Skin epidermis (tissue), 12 donors: ENCODE measurements at regions not wholly inside any gene's neighbourhood (a gene's known extent, or its start where the extent isn't known, plus 50 kb on each side); places are given as distances from the start of the nearest gene placed in this dataset.
"Not testable (repeated sequence)": the region's sequence is repeated elsewhere in the genome, so short reads cannot be mapped to it uniquely, and the experiment has no call there.

Experiments
- H3K27ac ChIP-seq, 21 experiments: fragments of 200-600 bp; sonication (generic) in 11 of 21; one replicate each; pipeline ENCODE4 v1.5.0; 2020; ENCODE audit warnings: mild to moderate bottlenecking in 3 of 21, inconsistent platforms in 2 of 21, moderate library complexity in 2 of 21
- H3K4me3 ChIP-seq, 7 experiments: fragments of 200-600 bp; sonication (generic) in 2 of 7; one replicate each; pipeline ENCODE4 v1.5.0; 2020; ENCODE audit warnings: inconsistent platforms in 2 of 7, mild to moderate bottlenecking in 2 of 7, moderate library complexity in 1 of 7

DNA sequence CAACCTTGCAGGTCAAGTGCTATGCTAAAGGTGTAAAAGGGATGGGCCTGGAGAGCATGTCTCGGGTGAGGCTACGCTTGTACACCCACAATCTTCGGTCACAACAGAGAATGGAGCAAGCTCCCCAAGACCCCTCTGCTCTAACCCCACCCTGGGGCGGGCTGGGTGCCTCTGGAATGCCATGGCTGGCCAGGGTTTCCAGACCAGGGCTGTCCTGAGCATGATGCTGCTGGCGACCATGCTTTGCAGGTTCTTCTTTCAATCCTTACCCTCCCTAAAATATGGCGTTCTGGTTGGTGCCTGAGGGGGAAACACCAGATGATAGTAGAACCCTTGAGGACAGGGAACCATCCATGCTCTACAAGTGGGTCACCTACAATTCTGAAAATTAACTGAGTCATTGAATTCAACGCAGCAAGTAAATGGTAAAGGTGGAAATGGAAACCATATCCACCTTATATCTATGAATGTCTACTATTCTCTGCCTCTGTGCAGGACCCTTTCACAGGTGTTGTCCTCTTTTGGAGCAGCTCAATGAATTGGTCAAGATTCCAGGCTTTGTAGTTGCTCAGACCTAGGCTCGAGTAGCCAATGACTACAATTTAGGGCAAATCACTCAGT lies 111.6 kb upstream of the EGLN3 start:
- Histone ChIP-seq H3K4me3 (no peak overlapping the region), H3K27ac (no peak overlapping the region)

DNA sequence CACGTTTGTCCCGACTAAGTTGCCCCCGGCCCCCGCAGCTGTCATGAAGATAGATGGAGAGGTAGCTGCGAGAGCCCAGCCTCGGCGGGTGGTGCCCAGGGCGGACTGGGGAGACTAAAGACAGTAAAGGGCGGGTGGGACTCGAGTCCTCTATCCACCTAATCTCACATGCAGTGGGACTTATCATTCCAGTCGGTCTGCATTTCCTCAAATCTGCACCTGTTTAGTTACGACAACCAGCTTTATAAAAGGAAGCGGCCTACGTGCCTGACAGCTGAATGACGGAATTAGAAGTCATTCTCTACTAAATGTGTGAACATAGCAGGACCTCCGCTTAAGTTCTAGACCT lies 109.8 kb upstream of the EGLN3 start:
- peak overlapping the region; percentile 33 to 54 (median 49) for H3K4me3 ChIP-seq
- H3K27ac ChIP-seq, result peak overlapping the region; percentile 24 to 93 (median 87)

DNA sequence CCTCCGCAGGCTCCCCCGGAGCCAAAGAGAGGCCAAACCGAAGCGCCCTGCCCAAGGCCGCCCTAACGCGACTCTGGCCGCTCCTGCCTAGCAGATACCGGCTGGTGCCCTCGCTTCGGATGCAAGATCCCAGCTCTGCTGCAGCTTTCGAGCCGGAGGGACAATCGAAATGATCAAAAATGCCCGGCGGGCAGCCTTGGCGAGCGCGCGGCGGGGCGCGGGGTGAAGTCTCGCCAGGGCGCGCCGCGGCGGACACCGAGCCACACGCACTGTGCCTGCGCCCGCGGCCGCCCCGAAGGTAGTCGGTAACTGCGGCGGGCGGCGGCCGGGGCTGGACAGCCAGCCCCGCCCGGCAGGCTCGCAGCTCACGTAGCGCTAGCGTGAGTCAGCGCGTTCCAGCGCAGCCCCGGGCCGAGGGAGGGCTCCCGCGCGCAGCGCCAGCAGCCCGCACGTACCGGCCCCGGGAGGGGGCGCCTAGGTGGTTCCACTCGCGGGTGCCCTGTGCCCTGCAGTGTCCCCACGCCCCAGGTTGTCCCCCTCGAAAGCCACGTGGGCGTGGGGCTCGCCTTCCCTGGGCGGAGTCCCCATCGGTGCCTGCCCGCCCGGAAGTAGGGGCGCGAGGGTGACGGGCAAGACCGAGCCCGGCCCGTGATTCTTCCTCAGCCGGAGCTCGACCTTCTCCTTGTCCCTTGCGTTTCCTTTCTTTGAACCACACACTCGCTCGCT lies 109.2 kb upstream of the EGLN3 start:
- H3K4me3 ChIP-seq, result peak overlapping the region; percentile 33 to 54 (median 49)
- H3K27ac ChIP-seq, result peak overlapping the region; percentile 49 to 93 (median 87)

DNA sequence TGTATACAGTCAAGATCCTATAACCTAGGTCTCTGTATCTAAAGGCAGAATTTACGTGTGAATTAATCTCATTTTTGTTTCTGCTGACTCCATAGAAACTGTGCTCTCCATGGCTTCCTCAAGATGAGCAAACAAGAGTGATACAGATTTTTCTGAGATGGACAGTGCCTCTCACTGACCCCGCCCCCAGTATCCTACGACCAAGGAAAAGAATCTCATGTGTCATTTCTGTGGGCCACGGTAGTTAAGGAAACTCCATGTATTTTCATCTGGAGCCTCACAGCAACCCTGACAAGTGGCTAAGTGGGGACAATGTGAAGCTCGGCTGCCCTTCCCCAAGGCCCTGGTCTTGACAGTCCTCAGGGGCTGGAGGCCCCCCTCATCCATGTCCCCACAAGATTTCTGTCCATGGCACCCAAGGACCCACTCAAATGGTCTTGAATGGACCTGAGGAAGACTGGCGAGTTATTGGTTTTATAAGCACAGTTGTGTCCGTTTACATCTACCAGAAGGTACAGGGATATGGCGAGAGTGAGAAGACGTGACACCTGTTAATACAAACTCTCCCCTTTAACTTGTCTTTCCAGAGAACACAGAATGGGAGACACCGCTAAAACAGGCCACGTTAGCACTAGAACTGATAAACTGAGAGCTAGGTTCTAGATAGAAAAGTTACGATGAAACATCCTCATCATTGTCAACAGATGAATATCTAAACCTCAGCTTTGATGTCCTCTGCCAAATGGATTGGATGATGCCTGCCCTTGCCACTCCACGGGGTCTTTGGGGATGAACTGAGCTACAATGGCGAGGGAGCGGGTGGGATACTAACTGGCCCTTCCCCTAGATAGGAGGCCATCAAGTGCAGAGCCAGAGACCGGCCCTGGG lies 108.4 kb upstream of the EGLN3 start:
- peak overlapping the region; percentile 33 to 54 (median 49) for H3K4me3 ChIP-seq
- H3K27ac ChIP-seq, result peak overlapping the region; percentile 49 to 93 (median 87)

DNA sequence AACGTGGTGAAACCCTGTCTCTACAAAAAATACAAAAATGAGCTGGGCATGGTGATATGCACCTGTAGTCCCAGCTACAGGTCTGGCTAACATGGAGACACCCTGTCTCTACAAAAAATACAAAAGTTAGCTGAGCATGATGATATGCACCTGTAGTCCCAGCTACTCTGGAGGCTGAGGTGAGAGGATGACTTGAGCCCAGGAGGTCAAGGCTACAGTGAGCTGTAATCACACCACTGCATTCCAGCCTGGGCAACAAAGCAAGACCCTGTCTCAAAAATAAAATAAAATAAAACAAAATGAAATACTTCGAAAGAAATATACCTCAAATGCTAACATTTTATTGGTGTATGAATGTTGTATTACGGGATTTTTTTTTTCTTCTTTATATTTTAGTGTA lies 107.6 kb upstream of the EGLN3 start:
- Histone ChIP-seq H3K4me3 (no peak overlapping the region), H3K27ac (no peak overlapping the region)

DNA sequence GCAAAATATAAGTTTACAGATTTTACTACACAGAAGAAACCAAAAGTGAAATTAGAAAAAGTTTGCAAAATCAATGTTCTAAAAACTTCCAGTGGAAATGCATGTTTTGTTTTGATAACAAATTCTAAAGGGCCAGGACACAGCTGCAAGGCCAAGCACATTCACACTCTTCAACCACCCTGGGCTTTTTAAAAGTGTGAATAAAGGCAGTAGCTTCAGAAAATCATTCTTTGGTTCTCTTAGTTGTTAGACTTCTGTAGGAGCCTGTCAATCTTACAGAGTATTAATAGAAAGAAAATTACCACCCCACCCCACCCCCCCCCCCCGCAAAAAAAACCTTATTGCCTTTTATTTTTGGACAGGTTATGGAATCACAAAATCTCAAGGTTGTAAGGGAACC lies 105.2 kb upstream of the EGLN3 start:
- Histone ChIP-seq H3K27ac (no peak overlapping the region), H3K4me3 (no peak overlapping the region)

DNA sequence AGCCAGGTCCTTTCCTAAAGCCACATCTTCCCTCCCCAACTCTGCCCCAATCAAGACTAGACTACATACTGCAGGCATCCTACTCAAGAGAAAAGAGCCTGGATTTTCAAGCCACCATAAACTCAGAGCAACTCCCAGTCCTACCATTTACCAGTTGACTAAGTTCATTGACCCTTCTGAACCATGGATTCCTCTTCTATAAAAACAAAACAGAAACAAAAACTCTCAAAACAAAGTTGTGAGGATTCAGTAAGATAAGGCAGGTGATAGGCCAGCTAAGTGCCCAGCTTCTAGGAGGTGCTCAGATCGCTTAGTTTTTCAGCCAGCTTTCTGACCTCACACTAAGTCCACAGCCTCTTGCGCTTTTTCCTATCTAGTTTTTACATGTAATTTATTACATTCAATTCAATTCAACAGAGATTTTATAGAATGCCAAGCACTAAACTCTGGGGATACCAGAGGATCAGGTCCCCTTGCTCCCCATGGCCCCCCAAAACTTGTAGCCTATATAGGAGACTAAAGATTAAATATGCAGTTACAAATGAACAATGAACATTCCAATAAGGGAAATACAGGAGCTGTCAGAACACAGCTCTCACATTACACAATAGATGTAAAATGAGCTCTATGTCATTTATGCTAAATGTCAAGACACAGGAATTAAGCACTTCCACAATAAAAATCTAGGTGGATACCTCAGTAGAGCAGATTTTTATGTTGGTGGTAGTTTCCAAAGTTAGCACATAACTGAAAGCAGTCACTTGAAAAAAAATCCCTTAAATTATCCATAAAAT lies 104.5 kb upstream of the EGLN3 start:
- H3K4me3 ChIP-seq, result no peak overlapping the region
- H3K27ac ChIP-seq, result no peak overlapping the region

DNA sequence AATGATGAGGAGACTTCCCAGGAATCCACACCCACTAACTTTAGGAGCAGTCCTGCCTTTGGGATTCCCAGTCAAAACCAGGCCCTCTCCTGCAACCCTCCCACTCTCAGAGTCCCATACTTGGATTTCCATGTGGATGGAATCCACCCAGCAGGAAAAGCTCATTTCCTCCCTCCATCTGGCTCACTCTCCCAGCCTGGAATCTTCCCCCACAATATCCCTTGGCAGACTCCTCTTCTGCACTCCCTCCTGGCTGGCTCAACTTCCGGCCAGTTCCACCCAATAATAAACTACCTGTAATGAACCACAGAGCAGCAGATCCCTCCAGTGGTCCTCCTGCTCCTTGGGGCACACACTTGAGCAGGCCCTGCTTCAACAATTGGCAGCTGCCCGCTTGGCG lies 102.8 kb upstream of the EGLN3 start:
- H3K27ac ChIP-seq, result peak overlapping the region in 1 of 21 experiments; percentile 12
- no peak overlapping the region for H3K4me3 ChIP-seq

DNA sequence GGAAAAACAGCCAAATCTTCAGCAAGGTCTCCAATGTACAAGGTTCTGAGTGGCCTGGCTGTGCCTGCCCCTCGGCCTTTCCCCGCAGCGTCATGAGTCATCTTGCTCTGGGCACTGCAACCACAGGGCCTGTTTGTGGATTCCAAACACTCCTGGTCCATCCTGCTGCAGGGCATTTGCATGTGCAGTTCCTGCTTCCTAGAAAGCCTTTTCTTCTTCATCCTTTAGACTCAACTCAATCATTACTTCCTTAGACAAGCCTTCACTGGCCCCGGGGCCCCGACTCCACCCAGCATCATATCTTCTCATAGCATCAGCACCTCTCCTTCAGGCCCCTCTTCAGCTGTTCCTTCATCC lies 101.8 kb upstream of the EGLN3 start:
- Histone ChIP-seq H3K4me3 (no peak overlapping the region), H3K27ac (peak overlapping the region in 2 of 21 experiments; percentile 11 to 34)

DNA sequence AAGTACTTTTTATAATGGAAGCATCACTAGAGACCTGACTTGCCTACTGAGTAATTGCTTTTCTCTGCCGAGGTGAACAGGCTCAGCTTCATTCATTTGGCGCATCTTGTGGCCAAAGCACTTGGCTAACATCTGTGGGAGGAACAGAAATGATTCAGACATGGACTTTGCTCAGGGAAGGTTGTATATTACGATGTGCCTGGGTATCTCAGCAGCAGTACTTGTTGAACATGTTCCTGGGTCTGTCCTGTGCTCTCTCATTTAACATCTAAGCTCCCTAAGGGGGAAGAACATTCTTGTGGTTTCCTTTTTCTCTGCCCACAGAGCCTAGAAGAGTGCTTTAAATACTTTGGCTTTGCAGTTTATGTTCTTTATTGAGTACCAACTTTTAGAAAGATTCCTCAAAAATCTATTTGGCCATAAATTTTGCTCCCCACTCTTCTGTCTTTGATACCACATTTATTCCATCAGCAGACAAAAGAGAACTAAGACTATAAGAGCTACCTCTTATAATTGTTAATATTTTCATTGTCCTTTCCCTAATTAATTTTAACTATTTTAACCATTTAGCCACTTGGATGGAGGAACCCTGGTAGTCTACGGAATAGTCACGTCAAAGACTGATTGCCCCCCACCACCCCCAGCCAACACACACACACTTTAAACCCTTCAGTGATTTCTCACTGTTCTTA lies 101.2 kb upstream of the EGLN3 start:
- peak overlapping the region in 2 of 21 experiments; percentile 11 to 34 for H3K27ac ChIP-seq
- no peak overlapping the region for H3K4me3 ChIP-seq

DNA sequence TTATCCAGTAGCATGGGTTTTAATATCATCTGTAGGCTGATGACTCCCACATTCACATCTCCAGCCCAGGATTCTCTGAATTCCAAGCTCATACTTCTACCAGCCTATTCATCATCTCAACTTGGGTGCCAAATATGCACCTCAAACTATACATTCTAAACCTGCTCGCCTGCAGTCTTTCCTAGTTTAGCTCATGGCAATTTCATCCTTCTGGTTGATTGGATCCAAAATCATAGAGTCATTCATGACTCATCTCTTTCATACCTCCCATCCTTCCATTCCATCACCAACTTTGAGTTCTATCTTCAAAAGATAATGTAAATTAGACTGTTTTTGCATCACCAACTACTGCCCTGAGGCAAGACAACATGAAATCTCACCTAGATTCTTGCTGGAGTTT lies 99.7 kb upstream of the EGLN3 start:
- Histone ChIP-seq H3K27ac (no peak overlapping the region), H3K4me3 (no peak overlapping the region)

DNA sequence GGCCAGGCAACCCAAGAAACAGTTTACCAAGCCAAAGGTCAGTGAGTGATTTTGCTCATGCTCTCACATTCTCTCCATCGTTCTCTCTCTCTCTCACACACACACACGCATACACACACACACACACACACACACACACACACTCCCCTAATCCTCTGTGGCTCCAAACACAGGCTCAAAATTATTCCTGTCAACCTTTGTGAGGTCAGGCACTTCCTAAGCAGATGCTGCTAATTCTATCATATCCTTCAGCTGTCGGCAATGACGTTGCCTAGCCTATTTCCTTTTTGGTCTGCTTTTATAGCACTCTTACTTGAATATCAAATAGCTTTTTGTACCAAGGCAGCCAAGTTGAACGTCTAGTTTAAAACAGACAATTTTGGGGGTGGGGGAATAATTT lies 98.9 kb upstream of the EGLN3 start:
- Histone ChIP-seq H3K4me3 (no peak overlapping the region), H3K27ac (no peak overlapping the region)

DNA sequence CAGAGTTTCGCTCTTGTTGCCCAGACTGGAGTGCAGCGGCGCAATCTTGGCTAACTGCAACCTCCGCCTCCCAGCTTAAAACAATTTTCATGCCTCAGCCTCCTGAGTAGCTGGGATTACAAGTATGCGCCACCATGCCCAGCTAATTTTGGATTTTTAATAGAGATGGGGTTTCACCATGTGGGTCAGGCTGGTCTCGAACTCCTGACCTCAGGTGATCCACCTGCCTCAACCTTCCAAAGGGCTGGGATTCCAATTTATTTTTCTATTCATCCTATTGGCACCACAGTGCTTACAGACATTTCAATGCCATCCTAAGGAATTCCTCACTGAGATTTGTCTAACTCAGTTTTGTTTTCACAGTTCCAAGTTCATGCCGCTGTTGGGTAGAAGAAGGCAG lies 98.3 kb upstream of the EGLN3 start:
- not testable (repeated sequence) for H3K27ac ChIP-seq, H3K4me3 ChIP-seq

DNA sequence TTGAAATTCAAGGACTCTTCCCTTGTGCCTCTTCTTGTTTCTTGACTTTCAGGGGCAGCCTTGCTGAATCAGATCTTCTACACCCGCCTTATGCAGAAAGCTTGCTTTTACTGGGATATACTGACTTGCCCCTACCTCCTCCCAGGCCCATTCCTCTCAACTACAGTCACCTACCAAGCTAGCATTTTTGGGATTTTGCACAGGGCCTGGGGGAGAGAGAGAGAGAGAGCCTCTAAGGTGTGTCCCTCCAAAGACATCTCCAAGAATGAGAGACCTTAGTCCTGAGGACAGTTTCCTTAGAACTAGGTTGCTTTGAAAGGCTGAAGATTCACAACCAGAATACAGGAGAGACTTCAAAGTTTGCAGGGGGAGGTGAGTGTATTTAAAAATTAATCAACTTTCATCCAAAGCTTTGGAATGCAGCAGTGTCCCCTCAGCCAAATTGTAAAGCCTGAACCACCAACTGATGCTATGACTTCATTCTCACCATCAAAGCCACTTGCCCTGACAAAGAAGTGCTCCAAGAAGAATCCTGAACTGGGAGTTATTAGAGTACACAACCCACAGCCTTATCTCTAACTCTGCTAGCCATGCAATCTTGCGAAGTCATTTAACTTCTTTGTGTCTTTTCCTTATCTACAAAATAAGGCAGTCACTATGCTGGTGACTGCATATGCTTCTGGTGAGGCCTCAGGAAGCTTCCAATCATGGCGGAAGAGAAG lies 96.1 kb upstream of the EGLN3 start:
- H3K27ac ChIP-seq, result no peak overlapping the region

DNA sequence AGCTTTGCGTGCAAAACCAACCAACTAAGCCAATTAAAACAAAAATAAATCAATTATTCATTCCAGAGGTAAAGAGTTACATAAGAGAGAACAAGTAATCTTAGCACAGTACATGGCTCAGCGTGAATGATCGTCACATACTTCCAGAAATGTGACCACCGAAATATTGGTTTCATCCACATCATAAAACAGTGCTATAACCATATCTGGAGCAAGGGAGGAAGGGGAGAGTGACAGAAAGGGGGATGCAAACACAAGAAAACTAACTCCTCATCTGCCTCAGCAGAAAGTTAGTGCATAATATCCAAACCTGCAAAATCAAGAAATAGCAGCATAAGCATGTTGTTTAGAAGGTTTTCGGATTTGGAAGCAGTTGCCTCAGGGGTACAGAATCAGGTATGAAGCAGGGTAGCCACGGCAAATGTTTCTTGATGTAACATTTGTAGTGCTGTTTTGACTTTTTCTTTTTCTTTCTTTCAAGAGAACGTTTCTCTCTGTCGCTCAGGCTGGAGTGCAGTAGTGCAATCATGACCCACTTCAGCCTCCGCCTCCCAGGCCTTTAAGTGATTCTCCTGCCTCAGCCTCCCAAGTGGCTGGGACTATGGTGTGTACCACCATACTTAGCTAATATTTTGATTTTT lies 93.9 kb upstream of the EGLN3 start:
- H3K27ac ChIP-seq, result no peak overlapping the region

More for the DNA sequence above, 96.1 kb upstream of the EGLN3 start:
- H3K4me3 ChIP-seq, result no peak overlapping the region

DNA sequence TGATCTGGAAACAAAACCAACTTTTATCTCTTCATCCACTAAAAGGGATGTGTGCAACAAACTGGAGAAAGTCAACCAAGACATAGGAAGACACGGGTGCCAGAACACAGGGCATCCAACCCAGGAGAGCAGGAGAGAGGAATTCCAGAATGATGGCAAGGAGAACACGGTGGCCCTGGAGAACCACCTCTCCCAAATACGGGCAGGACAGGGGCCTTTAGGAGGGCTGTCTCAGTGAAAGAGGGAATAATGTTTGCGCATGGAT lies 93.4 kb upstream of the EGLN3 start:
- peak overlapping the region in 1 of 21 experiments; percentile 13 for H3K27ac ChIP-seq
- no peak overlapping the region for H3K4me3 ChIP-seq

More for the DNA sequence above, 93.9 kb upstream of the EGLN3 start:
- no peak overlapping the region for H3K4me3 ChIP-seq

DNA sequence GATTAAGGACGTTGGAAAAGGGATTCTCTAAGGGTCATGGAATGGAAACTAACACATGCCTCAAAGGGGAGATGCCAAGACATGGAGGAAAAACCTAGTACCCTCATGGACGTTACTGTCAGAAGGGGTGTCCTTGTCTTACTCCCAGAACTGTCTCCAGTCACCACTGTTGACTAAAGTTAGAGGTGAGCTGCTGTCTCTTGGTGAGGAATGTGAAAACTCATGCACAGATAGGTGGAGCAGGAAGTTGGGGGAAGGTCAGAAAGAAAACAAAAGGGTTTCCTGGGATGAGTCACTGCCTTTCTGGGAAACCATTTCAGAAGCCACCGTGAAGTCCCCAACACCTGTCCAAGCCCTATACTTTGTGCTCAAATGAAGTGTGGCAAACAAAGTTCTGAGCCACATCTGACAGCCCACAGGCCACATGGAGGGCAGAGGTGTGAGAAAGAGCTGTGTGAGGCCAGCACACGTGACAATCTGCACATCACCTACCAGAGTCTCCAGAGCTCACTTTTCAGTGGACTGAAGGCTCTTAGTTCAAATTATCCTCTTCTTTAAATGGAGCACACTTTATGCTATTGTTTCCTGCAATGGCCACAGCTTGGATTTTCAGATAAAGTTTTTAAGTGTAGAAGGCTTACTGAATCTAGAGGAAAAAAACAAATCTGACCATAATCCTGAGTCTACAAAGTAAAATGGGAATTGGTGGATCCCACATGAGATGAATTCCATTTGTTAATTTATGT lies 92.9 kb upstream of the EGLN3 start:
- Histone ChIP-seq H3K27ac (peak overlapping the region in 1 of 21 experiments; percentile 13), H3K4me3 (no peak overlapping the region)

DNA sequence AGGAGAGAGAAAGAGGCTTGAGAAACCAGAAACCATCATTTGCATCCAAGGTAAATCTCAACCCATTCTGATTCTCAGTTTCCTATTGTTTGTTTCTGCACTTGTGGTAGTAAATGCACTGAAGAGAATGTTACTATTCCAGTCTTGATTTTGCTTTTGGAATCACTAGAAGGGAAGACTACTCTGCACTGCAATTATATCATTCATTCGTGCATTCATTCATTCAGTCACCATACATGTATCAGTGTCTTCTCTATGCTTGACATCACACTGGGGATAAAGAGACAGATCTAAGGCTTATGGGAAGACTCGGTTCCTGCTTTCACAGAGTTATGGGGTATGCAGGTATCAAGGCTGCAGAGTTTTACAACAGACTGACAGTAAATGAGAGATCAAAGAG lies 90.3 kb upstream of the EGLN3 start:
- H3K4me3 ChIP-seq, result no peak overlapping the region
- no peak overlapping the region for H3K27ac ChIP-seq
